ENCODE measurements at regions not wholly inside any gene's neighbourhood (a gene's known extent, or its start where the extent isn't known, plus 50 kb on each side); places are given as distances from the start of the nearest gene placed in this dataset.
A peak's percentile ranks its signal among the peaks of the same experiment; 100 is the strongest.

GRCh38 chr2:225773148-225773547 lies 373.6 kb downstream of the NYAP2 start:
- Histone ChIP-seq H3K4me3 (no peak overlapping the region), H3K27me3 (no peaks in the 10 kb centered on the region), H3K27ac (peak overlapping the region in 1 of 2 donors; percentile 1), H3K36me3 (ENCODE audit: low read depth, missing control alignments) (no peaks in the 10 kb centered on the region), H3K9me3 (no peaks in the 10 kb centered on the region), H3K4me1 (peaks cover 5% of the 10 kb centered on the region)
- intact Hi-C loops (cut with DNase I; ENCODE audit: low total_unique reads) = no loop called here
- WGBS, 2 donors = 42 to 49% methylated on average over 2 of the region's 2 CpGs
- no peak for DNase-seq
- TF ChIP-seq POLR2A (IDR thresholded peaks at IDR 0.05) = no peak
- TF ChIP-seq CTCF (IDR thresholded peaks at IDR 0.05) = no peak

GRCh38 chr2:225771701-225772100 lies 372.2 kb downstream of the NYAP2 start:
- intact Hi-C loops (cut with DNase I; ENCODE audit: low total_unique reads) = no loop called here
- TF ChIP-seq POLR2A (IDR thresholded peaks at IDR 0.05) = no peak
- TF ChIP-seq CTCF (IDR thresholded peaks at IDR 0.05) = no peak
- WGBS, 2 donors = 91 to 98% methylated on average over 2 of the region's 2 CpGs
- H3K9me3 ChIP-seq = no peaks in the 10 kb centered on the region
- no peak overlapping the region for H3K4me3 ChIP-seq
- H3K4me1 ChIP-seq = peaks cover 10% of the 10 kb centered on the region
- H3K27me3 ChIP-seq = no peaks in the 10 kb centered on the region
- H3K36me3 ChIP-seq (ENCODE audit: low read depth, missing control alignments) = no peaks in the 10 kb centered on the region
- no peak overlapping the region for H3K27ac ChIP-seq
- no peak for DNase-seq

GRCh38 chr2:225768741-225769140 lies 369.2 kb downstream of the NYAP2 start:
- TF ChIP-seq POLR2A (IDR thresholded peaks at IDR 0.05) = no peak
- no peak for TF ChIP-seq CTCF (IDR thresholded peaks at IDR 0.05)
- Histone ChIP-seq H3K27me3 (no peaks in the 10 kb centered on the region), H3K4me1 (peaks cover 12% of the 10 kb centered on the region), H3K36me3 (ENCODE audit: low read depth, missing control alignments) (no peaks in the 10 kb centered on the region), H3K27ac (no peak overlapping the region), H3K4me3 (no peak overlapping the region), H3K9me3 (no peaks in the 10 kb centered on the region)
- DNase-seq = no peak
- intact Hi-C loops (cut with DNase I; ENCODE audit: low total_unique reads) = no loop called here
- 91 to 95% methylated on average over 2 to 3 of the region's 3 CpGs for WGBS, 2 donors

- 49% methylated on average over 5 of the region's 5 CpGs for WGBS, 2 donors
- peak overlapping the region in 1 of 2 donors; percentile 76 for H3K27ac ChIP-seq
- H3K4me3 ChIP-seq = no peak overlapping the region
- no peaks in the 10 kb centered on the region for H3K36me3 ChIP-seq (ENCODE audit: low read depth, missing control alignments)
- DNase-seq = no peak
- H3K9me3 ChIP-seq = no peaks in the 10 kb centered on the region
- intact Hi-C loops (cut with DNase I; ENCODE audit: low total_unique reads) = no loop called here
- TF ChIP-seq CTCF (IDR thresholded peaks at IDR 0.05) (no peak), POLR2A (IDR thresholded peaks at IDR 0.05) (no peak)
- no peaks in the 10 kb centered on the region for H3K27me3 ChIP-seq
- H3K4me1 ChIP-seq = peaks cover 7% of the 10 kb centered on the region
Measured at GRCh38 chr2:225766431-225766830, 366.9 kb downstream of the NYAP2 start.

- TF ChIP-seq CTCF (IDR thresholded peaks at IDR 0.05) = no peak
- no peak for TF ChIP-seq POLR2A (IDR thresholded peaks at IDR 0.05)
- Histone ChIP-seq H3K9me3 (no peaks in the 10 kb centered on the region), H3K4me1 (peaks cover 7% of the 10 kb centered on the region), H3K36me3 (ENCODE audit: low read depth, missing control alignments) (no peaks in the 10 kb centered on the region), H3K27ac (peak overlapping the region; percentile 27 to 76), H3K4me3 (no peak overlapping the region), H3K27me3 (no peaks in the 10 kb centered on the region)
- intact Hi-C loops (cut with DNase I; ENCODE audit: low total_unique reads) = no loop called here
- 56 to 60% methylated on average over 1 of the region's 1 CpG for WGBS, 2 donors
- DNase-seq = no peak
Measured at GRCh38 chr2:225765820-225766219, 366.3 kb downstream of the NYAP2 start.

Measured in testis (tissue), 2 donors.